Omental fat pad (tissue), 3 donors: ENCODE measurements at regions not wholly inside any gene's neighbourhood (a gene's known extent, or its start where the extent isn't known, plus 50 kb on each side); places are given as distances from the start of the nearest gene placed in this dataset.

Experiments used
- ATAC-seq: fragments of 150-250 bp; one replicate; pipeline ENCODE4 v1.9.1; 2016; ENCODE audit warnings: mild to moderate bottlenecking, moderate library complexity; ENCODE audit not compliant: low FRiP score
- DNase-seq: peaks from one replicate; pipeline ENCODE4 v3.0.0-alpha.2; 2019; ENCODE audit warnings: low spot score
- CTCF ChIP-seq, 3 donors: fragments of 450-650 bp; IDR thresholded peaks; one replicate each; pipeline ENCODE4 v1.5.1; 2016 to 2017; ENCODE audit warnings: antibody characterized with exemption in 3 of 3, mild to moderate bottlenecking in 3 of 3, moderate library complexity in 2 of 3

GRCh38 chr6:149194820-149195558, 122.5 kb upstream of the TAB2 start:
- no peak for ATAC-seq
- no peak for DNase-seq
- no peak for TF ChIP-seq CTCF (IDR thresholded peaks at IDR 0.05)

- DNase-seq (no peak), ATAC-seq (no peak)
- no peak for TF ChIP-seq CTCF (IDR thresholded peaks at IDR 0.05)
Measured at GRCh38 chr6:149196091-149196490, 121.4 kb upstream of the TAB2 start.

DNA sequence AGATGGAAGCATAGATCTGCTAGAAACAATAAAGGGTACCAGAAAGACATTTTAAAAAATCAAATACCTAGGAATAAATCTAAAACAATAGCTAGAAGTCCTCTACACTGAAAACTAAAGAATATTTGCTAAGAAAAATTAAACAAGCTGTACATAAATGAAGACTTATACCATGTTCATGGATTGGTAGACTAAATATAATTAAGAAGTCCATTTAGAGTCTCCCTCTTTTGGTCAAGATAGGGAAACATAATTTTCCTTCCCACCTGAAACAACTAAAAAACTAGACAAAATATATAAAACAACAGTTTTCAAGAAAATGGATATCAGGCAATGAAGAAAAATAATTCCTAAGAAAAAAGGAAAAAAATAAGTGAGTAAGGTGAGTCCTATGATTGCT, 120.0 kb upstream of the TAB2 start:
- no peak for DNase-seq
- TF ChIP-seq CTCF (IDR thresholded peaks at IDR 0.05), result no peak
- no peak for ATAC-seq

DNA sequence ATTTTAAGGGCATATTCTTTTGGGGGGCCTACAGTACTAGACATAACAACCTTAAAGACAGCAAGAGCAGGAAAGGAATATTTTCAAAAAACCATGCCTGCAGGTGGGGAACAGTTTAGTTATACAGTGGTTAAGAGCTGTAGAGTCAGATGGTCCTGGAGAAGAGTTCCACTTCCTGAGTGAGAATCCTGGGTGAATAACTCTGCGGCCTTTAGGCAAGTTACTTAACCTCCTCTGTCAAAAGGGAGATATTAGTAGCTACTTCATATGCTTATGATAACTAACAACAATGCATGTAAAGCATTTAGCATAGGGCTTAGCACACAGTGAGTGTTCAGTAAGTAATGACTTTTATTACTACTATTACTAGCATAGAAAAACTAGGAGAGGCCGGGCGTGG, 119.2 kb upstream of the TAB2 start:
- no peak for TF ChIP-seq CTCF (IDR thresholded peaks at IDR 0.05)

GRCh38 chr6:149200282-149200945, 117.1 kb upstream of the TAB2 start:
- DNase-seq (no peak), ATAC-seq (no peak)
- TF ChIP-seq CTCF (IDR thresholded peaks at IDR 0.05), result no peak

More for the DNA sequence above, 119.2 kb upstream of the TAB2 start:
- DNase-seq, result no peak
- no peak for ATAC-seq

DNA sequence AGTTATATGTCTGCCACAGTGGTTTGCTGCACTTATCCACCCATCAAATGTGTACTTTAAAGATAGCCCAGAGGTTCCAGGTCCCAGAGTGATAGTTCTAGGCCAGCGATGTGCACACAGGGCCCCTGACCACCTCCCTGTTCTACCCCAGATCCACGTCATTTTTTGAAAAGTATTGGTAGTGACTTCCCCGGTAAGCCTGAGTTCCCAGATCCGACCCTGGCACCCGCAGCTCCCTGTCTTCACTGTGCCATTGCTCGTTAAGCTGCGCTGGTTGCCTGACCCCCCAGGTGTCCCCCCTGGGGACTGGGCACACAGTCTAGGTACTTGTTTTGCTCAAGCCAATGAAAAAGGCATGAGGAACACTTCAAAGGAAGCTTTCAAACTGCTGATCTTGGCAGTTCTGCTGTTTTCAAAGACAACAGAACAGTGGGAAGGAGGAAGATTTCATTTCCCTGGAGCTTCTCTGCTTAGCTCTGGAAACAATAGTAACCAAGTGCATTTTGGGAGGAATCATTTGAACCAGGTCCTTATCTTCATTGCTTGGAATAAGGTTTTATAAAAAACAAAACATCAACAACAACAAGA, 116.3 kb upstream of the TAB2 start:
- ATAC-seq (no peak), DNase-seq (no peak)
- no peak for TF ChIP-seq CTCF (IDR thresholded peaks at IDR 0.05)
